GM19023 (cell line): ENCODE measurements at regions not wholly inside any gene's neighbourhood (a gene's known extent, or its start where the extent isn't known, plus 50 kb on each side); places are given as distances from the start of the nearest gene placed in this dataset.
"Not testable (repeated sequence)": the region's sequence is repeated elsewhere in the genome, so short reads cannot be mapped to it uniquely, and the experiment has no call there.

Experiments
- ATAC-seq: cut with Tn5 transposase; IDR thresholded peaks from one replicate; pipeline ENCODE4 v1.9.1; 2021; ENCODE audit warnings: mild to moderate bottlenecking, moderate library complexity; ENCODE audit not compliant: unreplicated experiment

- ATAC-seq, result no peak
These were observed 881.3 kb upstream of the ATXN7L3B start for GRCh38 chr12:73656375-73656774.

- no peak for ATAC-seq
These were observed 877.8 kb upstream of the ATXN7L3B start for GRCh38 chr12:73659802-73660201.

- ATAC-seq, result no peak
These were observed 872.4 kb upstream of the ATXN7L3B start for GRCh38 chr12:73665193-73665592.

- ATAC-seq, result not testable (repeated sequence)
These were observed 866.1 kb upstream of the ATXN7L3B start for GRCh38 chr12:73671550-73671949.

GRCh38 chr12:73677520-73678291 is 859.9 kb upstream of the ATXN7L3B start:
- ATAC-seq, result no peak

GRCh38 chr12:73678335-73678734 is 859.3 kb upstream of the ATXN7L3B start:
- no peak for ATAC-seq

- no peak for ATAC-seq
These were observed 838.3 kb upstream of the ATXN7L3B start for GRCh38 chr12:73699318-73699717.

GRCh38 chr12:73714655-73715054 is 823.0 kb upstream of the ATXN7L3B start:
- ATAC-seq, result no peak

- not testable (repeated sequence) for ATAC-seq
These were observed 821.5 kb upstream of the ATXN7L3B start for GRCh38 chr12:73716143-73716542.

- ATAC-seq, result no peak
These were observed 818.4 kb upstream of the ATXN7L3B start for GRCh38 chr12:73719223-73719622.

GRCh38 chr12:73726881-73727280 is 810.8 kb upstream of the ATXN7L3B start:
- ATAC-seq, result no peak

GRCh38 chr12:73731658-73732057 is 806.0 kb upstream of the ATXN7L3B start:
- ATAC-seq, result no peak

GRCh38 chr12:73769337-73769736 is 768.3 kb upstream of the ATXN7L3B start:
- ATAC-seq, result no peak

GRCh38 chr12:73798523-73798922 is 739.1 kb upstream of the ATXN7L3B start:
- ATAC-seq, result no peak

GRCh38 chr12:73815072-73815645 is 722.5 kb upstream of the ATXN7L3B start:
- no peak for ATAC-seq

GRCh38 chr12:73817161-73817560 is 720.5 kb upstream of the ATXN7L3B start:
- no peak for ATAC-seq

GRCh38 chr12:73833746-73834145 is 703.9 kb upstream of the ATXN7L3B start:
- ATAC-seq, result no peak

GRCh38 chr12:73841963-73842362 is 695.7 kb upstream of the ATXN7L3B start:
- ATAC-seq, result no peak

GRCh38 chr12:73863546-73863945 is 674.1 kb upstream of the ATXN7L3B start:
- no peak for ATAC-seq

- no peak for ATAC-seq
These were observed 670.5 kb upstream of the ATXN7L3B start for GRCh38 chr12:73867147-73867546.

- not testable (repeated sequence) for ATAC-seq
These were observed 660.3 kb upstream of the ATXN7L3B start for GRCh38 chr12:73877291-73877690.

GRCh38 chr12:73892201-73892600 is 645.4 kb upstream of the ATXN7L3B start:
- no peak for ATAC-seq

GRCh38 chr12:73898645-73899044 is 639.0 kb upstream of the ATXN7L3B start:
- no peak for ATAC-seq
